H9 (cell line): ENCODE measurements at regions not wholly inside any gene's neighbourhood (a gene's known extent, or its start where the extent isn't known, plus 50 kb on each side); places are given as distances from the start of the nearest gene placed in this dataset.

Source experiments
- DNase-seq: peaks from one replicate; pipeline ENCODE4 v3.0.0-alpha.2; 2017
- H2AFZ ChIP-seq: one replicate; pipeline ENCODE4 v1.6.1; 2013; ENCODE audit warnings: mild to moderate bottlenecking, low read length, control low read depth, moderate library complexity
- H2AK5ac ChIP-seq: 2 replicates; pipeline ENCODE4 v1.6.1; 2013; ENCODE audit warnings: low read length, control low read depth, mixed read lengths; ENCODE audit not compliant: insufficient read length
- H2BK120ac ChIP-seq: one replicate; pipeline ENCODE4 v1.6.1; 2013; ENCODE audit warnings: low read depth, mild to moderate bottlenecking, low read length, control low read depth, inconsistent platforms; ENCODE audit not compliant: poor library complexity, severe bottlenecking
- H2BK12ac ChIP-seq: 2 replicates; pipeline ENCODE4 v1.6.1; 2013; ENCODE audit warnings: low read length, control low read depth, mixed read lengths, low read depth; ENCODE audit not compliant: insufficient read length
- H2BK15ac ChIP-seq: 2 replicates; pipeline ENCODE4 v1.6.1; 2013; ENCODE audit warnings: low read depth, low read length, control low read depth
- H2BK20ac ChIP-seq: one replicate; pipeline ENCODE4 v1.6.1; 2013; ENCODE audit warnings: low read depth, mild to moderate bottlenecking, low read length, control low read depth, inconsistent platforms; ENCODE audit not compliant: poor library complexity, severe bottlenecking
- H2BK5ac ChIP-seq: 2 replicates; pipeline ENCODE4 v1.6.1; 2013; ENCODE audit warnings: low read length, control low read depth, mixed read lengths; ENCODE audit not compliant: insufficient read length
- H3K14ac ChIP-seq: 2 replicates; pipeline ENCODE4 v1.6.1; 2013; ENCODE audit warnings: low read length, control low read depth; ENCODE audit not compliant: insufficient read depth
- H3K18ac ChIP-seq: 2 replicates; pipeline ENCODE4 v1.6.1; 2013; ENCODE audit warnings: low read depth, mild to moderate bottlenecking, mixed read lengths, low read length, control low read depth; ENCODE audit not compliant: insufficient read length
- H3K23ac ChIP-seq: 2 replicates; pipeline ENCODE4 v1.6.1; 2013; ENCODE audit warnings: low read length, control low read depth, mixed read lengths, low read depth; ENCODE audit not compliant: insufficient read length
- H3K23me2 ChIP-seq: 2 replicates; pipeline ENCODE4 v1.6.1; 2013; ENCODE audit warnings: low read depth, mild to moderate bottlenecking, mixed read lengths, low read length, control low read depth; ENCODE audit not compliant: insufficient read length, poor library complexity, severe bottlenecking
- H3K27ac ChIP-seq: 2 replicates; pipeline ENCODE4 v1.5.1; 2013; ENCODE audit warnings: low read length, control low read depth, mixed read lengths, low read depth; ENCODE audit not compliant: insufficient read length
- H3K27me3 ChIP-seq: 2 replicates; pipeline ENCODE4 v1.6.1; 2013; ENCODE audit warnings: low read length, control low read depth, inconsistent platforms; ENCODE audit not compliant: insufficient read depth
- H3K4ac ChIP-seq: 2 replicates; pipeline ENCODE4 v1.6.1; 2013; ENCODE audit warnings: low read depth, mild to moderate bottlenecking, control low read depth, inconsistent platforms, low read length, moderate library complexity
- H3K4me1 ChIP-seq: 2 replicates; pipeline ENCODE4 v1.6.1; 2013; ENCODE audit warnings: low read length, control low read depth, inconsistent platforms; ENCODE audit not compliant: insufficient read depth
- H3K4me2 ChIP-seq: 2 replicates; pipeline ENCODE4 v1.6.1; 2013; ENCODE audit warnings: low read length, control low read depth, mixed read lengths; ENCODE audit not compliant: insufficient read length, insufficient read depth
- H3K56ac ChIP-seq: 2 replicates; pipeline ENCODE4 v1.6.1; 2013; ENCODE audit warnings: low read depth, mild to moderate bottlenecking, mixed read lengths, low read length, control low read depth; ENCODE audit not compliant: insufficient read length
- H3K79me1 ChIP-seq: 2 replicates; pipeline ENCODE4 v1.6.1; 2013; ENCODE audit warnings: low read depth, mild to moderate bottlenecking, moderate library complexity, low read length, control low read depth, inconsistent platforms; ENCODE audit not compliant: insufficient read depth, poor library complexity, severe bottlenecking
- H3K79me2 ChIP-seq: 2 replicates; pipeline ENCODE4 v1.6.1; 2013; ENCODE audit warnings: low read length, control low read depth, inconsistent platforms; ENCODE audit not compliant: insufficient read depth
- H3K9ac ChIP-seq: 2 replicates; pipeline ENCODE4 v1.6.1; 2013; ENCODE audit warnings: low read length, control low read depth, mixed read lengths; ENCODE audit not compliant: insufficient read length; ENCODE audit errors: extremely low read depth
- H3K9me3 ChIP-seq: one replicate; pipeline ENCODE4 v1.6.1; 2013; ENCODE audit warnings: low read depth, low read length, inconsistent platforms; ENCODE audit not compliant: control insufficient read depth
- H3T11ph ChIP-seq: one replicate; pipeline ENCODE4 v1.6.1; 2013; ENCODE audit warnings: mild to moderate bottlenecking, low read length, control low read depth, inconsistent platforms
- H4K20me1 ChIP-seq: one replicate; pipeline ENCODE4 v1.6.1; 2013; ENCODE audit not compliant: control insufficient read depth, insufficient read length, insufficient read depth
- H4K5ac ChIP-seq: 2 replicates; pipeline ENCODE4 v1.6.1; 2013; ENCODE audit warnings: low read depth, mild to moderate bottlenecking, mixed read lengths, low read length, control low read depth; ENCODE audit not compliant: insufficient read length
- H4K8ac ChIP-seq: replicated peaks from 2 replicates; pipeline ENCODE4 v1.6.1; 2013; ENCODE audit warnings: low read length, control low read depth, mixed read lengths, low read depth; ENCODE audit not compliant: insufficient read length
- H4K91ac ChIP-seq: 2 replicates; pipeline ENCODE4 v1.6.1; 2013; ENCODE audit warnings: low read depth, mild to moderate bottlenecking, moderate library complexity, mixed read lengths, low read length, control low read depth; ENCODE audit not compliant: insufficient read length
- H3K27ac Mint-ChIP-seq, 3 experiments: 2 replicates in 2 of 3; 3 replicates in 1 of 3; pipeline ENCODE4 v1.8.0; 2020 to 2021; ENCODE audit warnings: mixed read lengths in 3 of 3, mild to moderate bottlenecking in 1 of 3, moderate library complexity in 1 of 3
- H3K27me3 Mint-ChIP-seq: 2 replicates; pipeline ENCODE4 v1.8.0; 2021; ENCODE audit warnings: low read depth, mild to moderate bottlenecking, moderate library complexity, mixed read lengths
- H3K36me3 Mint-ChIP-seq, 3 experiments: 2 replicates in 2 of 3; 3 replicates in 1 of 3; pipeline ENCODE4 v1.8.0; 2020 to 2021; ENCODE audit warnings: low read depth in 3 of 3, mixed read lengths in 3 of 3; ENCODE audit not compliant: insufficient read depth in 1 of 3
- H3K4me1 Mint-ChIP-seq, 2 experiments: 2 replicates each; pipeline ENCODE4 v1.8.0; 2020; ENCODE audit warnings: mixed read lengths in 2 of 2
- H3K4me3 Mint-ChIP-seq, 2 experiments: 2 replicates in 1 of 2; 3 replicates in 1 of 2; pipeline ENCODE4 v1.8.0; 2020 to 2021; ENCODE audit warnings: mild to moderate bottlenecking in 2 of 2, mixed read lengths in 2 of 2, moderate library complexity in 1 of 2
- H3K9me3 Mint-ChIP-seq, 2 experiments: 2 replicates in 1 of 2; 3 replicates in 1 of 2; pipeline ENCODE4 v1.8.0; 2020; ENCODE audit warnings: mild to moderate bottlenecking in 2 of 2, mixed read lengths in 2 of 2, moderate library complexity in 1 of 2
- TF ChIP-seq, protein P1 (sequence below): fragments of 200-600 bp; sonication (generic); conservative IDR thresholded peaks from 3 replicates; pipeline ENCODE4 v1.8.0; 2021; ENCODE audit warnings: antibody characterized with exemption, mild to moderate bottlenecking

DNA sequence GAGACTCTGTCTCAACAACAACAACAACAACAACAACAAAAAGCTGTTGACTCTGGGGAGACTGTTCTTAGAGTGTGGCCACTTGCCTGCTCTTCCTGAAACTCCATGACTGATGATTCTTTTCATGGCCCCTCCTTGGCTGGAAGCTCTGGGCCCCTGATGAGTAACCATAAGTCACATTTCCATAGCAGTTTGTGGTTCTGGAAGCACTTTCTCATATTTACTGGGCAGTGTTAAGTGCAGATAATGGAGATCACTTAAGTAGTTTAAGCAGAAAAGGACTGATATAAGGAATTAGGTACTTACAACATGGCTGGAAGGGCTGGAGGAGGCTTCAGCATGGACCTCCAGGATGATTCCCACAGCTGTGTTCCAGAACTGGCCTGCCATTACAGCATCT is 147.3 kb upstream of the DLX2 start:
- no peak overlapping the region for H3K9ac ChIP-seq
- H4K5ac ChIP-seq: no peak overlapping the region
- H4K20me1 ChIP-seq: no peaks in the 10 kb centered on the region
- no peak overlapping the region; a peak in 1 of 7 replicates for H3K27ac Mint-ChIP-seq
- no peak overlapping the region for H3K4ac ChIP-seq
- H3K27me3 Mint-ChIP-seq: no peaks in the 10 kb centered on the region; the same call in none of the 2 replicates
- H3K4me2 ChIP-seq: no peak overlapping the region
- no peak overlapping the region for H3K4me3 Mint-ChIP-seq
- H3K36me3 Mint-ChIP-seq: no peaks in the 10 kb centered on the region
- H3K14ac ChIP-seq: no peak overlapping the region
- H3K9me3 ChIP-seq: no peaks in the 10 kb centered on the region
- no peak overlapping the region for H2BK20ac ChIP-seq
- H3K79me1 ChIP-seq: no peaks in the 10 kb centered on the region
- no peak overlapping the region for H3K27ac ChIP-seq
- H3K18ac ChIP-seq: no peak overlapping the region
- H2BK12ac ChIP-seq: no peak overlapping the region
- no peak overlapping the region for H4K91ac ChIP-seq
- no peak for DNase-seq
- no peak overlapping the region for H2BK5ac ChIP-seq
- H3K4me1 Mint-ChIP-seq: peaks cover 42 to 50% of the 10 kb centered on the region in 2 experiments
- no peak overlapping the region for H3K56ac ChIP-seq
- no peaks in the 10 kb centered on the region for H3K27me3 ChIP-seq
- TF ChIP-seq, protein P1, sequence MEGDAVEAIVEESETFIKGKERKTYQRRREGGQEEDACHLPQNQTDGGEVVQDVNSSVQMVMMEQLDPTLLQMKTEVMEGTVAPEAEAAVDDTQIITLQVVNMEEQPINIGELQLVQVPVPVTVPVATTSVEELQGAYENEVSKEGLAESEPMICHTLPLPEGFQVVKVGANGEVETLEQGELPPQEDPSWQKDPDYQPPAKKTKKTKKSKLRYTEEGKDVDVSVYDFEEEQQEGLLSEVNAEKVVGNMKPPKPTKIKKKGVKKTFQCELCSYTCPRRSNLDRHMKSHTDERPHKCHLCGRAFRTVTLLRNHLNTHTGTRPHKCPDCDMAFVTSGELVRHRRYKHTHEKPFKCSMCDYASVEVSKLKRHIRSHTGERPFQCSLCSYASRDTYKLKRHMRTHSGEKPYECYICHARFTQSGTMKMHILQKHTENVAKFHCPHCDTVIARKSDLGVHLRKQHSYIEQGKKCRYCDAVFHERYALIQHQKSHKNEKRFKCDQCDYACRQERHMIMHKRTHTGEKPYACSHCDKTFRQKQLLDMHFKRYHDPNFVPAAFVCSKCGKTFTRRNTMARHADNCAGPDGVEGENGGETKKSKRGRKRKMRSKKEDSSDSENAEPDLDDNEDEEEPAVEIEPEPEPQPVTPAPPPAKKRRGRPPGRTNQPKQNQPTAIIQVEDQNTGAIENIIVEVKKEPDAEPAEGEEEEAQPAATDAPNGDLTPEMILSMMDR: no peak
- H2AFZ ChIP-seq: no peak overlapping the region
- no peak overlapping the region for H3T11ph ChIP-seq
- H4K8ac ChIP-seq: no peak overlapping the region
- H3K9me3 Mint-ChIP-seq: no peaks in the 10 kb centered on the region
- no peak overlapping the region for H3K23ac ChIP-seq
- no peak overlapping the region for H2AK5ac ChIP-seq
- H3K4me1 ChIP-seq: peaks cover 5% of the 10 kb centered on the region; the same call in 1 of the 2 replicates
- no peak overlapping the region for H2BK120ac ChIP-seq
- H2BK15ac ChIP-seq: no peak overlapping the region
- H3K79me2 ChIP-seq: no peaks in the 10 kb centered on the region
- no peaks in the 10 kb centered on the region for H3K23me2 ChIP-seq
